Epidermal melanocyte (primary cell): ENCODE measurements at regions not wholly inside any gene's neighbourhood (a gene's known extent, or its start where the extent isn't known, plus 50 kb on each side); places are given as distances from the start of the nearest gene placed in this dataset.
"Not testable (repeated sequence)": the region's sequence is repeated elsewhere in the genome, so short reads cannot be mapped to it uniquely, and the experiment has no call there.

Experiments used
- DNase-seq: peaks from one replicate; pipeline ENCODE4 v3.0.0; 2011; ENCODE audit warnings: low spot score; ENCODE audit not compliant: insufficient read length

GRCh38 chr6:8627085-8627861, 191.9 kb upstream of the SLC35B3 start:
- DNase-seq: no peak

GRCh38 chr6:8624665-8625064, 189.3 kb upstream of the SLC35B3 start:
- no peak for DNase-seq

DNA sequence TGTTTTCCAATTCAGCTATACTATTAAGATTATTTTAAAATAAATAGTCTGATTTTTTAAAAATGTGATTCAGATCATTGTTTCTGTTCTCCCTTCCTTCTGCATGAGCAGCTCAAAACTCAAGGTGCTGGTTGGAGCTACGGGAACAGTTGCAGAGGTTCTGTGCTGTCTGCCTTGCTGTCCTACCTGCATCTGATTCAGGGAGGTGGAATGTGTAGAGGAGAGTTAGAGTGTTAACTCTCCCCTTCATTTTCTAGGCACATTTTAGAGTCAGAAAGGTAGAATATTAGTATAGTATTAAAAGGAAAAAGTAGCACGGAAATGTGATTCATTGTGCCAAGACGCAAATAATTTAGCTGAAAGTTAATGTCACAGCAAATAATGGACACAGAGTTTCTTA, 188.1 kb upstream of the SLC35B3 start:
- DNase-seq: no peak

DNA sequence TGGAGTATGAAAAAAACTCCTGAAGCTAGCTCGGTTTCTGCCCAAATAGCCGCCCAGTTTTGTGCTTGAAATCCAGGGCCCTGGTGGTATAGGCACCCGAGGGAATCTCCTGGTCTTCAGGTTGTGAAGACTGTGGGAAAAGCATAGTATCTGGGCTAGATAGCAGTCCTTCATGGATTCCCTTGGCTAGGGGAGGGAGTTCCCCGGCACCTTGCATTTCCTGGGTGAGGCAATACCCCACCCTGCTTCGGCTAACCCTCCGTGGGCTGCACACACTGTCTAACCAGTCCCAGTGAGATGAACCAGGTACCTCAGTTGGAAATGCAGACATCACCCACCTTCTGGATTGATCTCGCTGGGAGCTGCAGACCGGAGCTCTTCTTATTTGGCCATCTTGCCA, 184.5 kb upstream of the SLC35B3 start:
- no peak for DNase-seq

GRCh38 chr6:8619408-8619807, 184.1 kb upstream of the SLC35B3 start:
- not testable (repeated sequence) for DNase-seq

DNA sequence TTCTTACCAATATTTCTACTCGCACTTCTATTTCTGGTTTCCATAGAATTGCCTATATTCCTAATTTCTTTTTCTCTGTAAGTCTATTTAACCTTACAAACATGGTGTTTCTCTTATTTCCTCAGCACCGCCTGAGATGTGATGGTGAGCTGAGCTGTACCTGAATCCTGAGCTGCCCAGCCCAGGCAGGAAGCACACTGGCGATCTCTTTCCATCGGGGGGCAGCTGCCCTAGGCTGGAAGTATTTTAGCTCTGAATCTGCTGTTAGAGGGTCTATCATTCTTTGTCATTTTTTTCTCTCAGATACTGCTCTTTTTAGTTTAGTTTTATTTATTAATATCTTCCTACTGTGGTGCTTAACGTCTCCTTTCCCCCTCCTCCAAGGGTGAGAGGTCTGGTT, 173.4 kb upstream of the SLC35B3 start:
- no peak for DNase-seq

- no peak for DNase-seq
These were observed 154.8 kb upstream of the SLC35B3 start for GRCh38 chr6:8589941-8590729.

GRCh38 chr6:8588176-8588575, 152.8 kb upstream of the SLC35B3 start:
- DNase-seq: no peak

- no peak for DNase-seq
These were observed 147.9 kb upstream of the SLC35B3 start for GRCh38 chr6:8583291-8583690.

- no peak for DNase-seq
These were observed 144.0 kb upstream of the SLC35B3 start for GRCh38 chr6:8579372-8579771.

GRCh38 chr6:8578006-8578405, 142.7 kb upstream of the SLC35B3 start:
- DNase-seq: no peak

DNA sequence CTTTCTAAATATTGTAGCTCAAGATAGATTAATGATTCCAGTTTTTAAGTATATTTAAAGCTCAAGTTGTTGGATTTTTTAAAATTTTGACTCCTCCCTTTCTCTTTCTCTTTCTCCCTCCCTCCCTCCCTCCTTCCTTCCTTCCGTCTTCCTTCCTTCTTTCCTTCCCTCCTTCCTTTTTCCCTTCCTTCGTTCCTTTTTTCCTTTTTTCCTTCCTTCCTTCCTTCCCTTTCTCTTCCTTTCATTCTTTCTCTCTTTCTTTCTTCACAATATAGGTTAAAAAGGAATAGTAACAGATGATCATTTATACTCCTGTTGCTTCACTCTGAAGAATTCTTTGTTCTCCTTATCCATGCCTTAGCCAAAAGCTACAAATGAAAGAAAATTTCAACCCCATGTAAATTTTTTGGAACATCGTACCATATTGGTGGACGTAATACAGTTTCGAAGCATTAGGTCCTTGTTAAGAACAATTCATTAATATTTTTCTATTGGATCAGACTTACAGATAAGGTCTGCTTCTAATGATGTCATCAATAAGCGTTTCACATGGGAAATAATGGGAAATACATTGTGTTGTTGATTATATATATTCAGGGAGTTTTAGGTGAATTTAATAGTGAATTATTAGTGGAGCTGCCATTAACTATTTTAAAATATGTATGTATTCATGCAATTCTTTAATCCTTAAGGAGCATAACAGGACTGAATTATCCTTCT, 139.6 kb upstream of the SLC35B3 start:
- no peak for DNase-seq

DNA sequence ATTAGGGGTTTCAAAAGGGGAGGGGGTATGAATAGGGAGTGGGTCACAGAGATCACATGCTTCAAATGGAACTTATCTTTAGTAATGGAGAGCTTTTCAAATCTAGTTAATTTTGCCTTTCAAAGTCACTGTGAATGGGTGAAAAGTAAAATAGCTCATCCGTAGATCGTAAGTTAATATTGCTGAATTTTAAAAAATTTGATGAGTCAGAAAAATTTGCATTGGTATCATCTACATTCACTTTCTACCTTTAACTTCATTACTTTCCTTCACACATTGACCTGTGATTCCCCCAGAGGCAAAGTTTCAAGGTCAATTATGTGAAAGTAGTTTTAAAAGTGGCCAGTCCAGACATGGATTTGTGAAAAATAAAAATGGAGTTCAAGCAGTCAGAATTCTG, 139.0 kb upstream of the SLC35B3 start:
- no peak for DNase-seq

- DNase-seq: no peak
These were observed 135.0 kb upstream of the SLC35B3 start for GRCh38 chr6:8570256-8570920.

- DNase-seq: no peak
These were observed 126.8 kb upstream of the SLC35B3 start for GRCh38 chr6:8562125-8562524.

DNA sequence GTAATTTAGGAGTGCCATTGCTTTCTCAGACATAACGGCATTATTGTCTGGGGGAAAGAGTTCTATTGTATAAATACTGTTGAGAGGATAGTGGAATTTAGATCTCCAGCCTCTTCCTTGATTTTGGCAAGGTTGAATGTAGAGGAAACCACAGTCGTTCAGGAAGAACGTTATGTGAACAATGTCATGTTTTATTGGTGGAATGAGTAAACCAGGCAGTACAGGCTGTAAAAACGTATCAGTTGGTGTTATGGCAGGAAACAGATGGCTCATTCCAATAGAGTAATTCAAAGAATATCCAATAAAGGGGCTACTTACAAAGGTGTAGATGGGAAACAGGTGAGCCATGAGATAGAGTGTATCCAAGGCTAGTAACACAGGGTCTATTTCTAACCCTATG, 123.6 kb upstream of the SLC35B3 start:
- no peak for DNase-seq

DNA sequence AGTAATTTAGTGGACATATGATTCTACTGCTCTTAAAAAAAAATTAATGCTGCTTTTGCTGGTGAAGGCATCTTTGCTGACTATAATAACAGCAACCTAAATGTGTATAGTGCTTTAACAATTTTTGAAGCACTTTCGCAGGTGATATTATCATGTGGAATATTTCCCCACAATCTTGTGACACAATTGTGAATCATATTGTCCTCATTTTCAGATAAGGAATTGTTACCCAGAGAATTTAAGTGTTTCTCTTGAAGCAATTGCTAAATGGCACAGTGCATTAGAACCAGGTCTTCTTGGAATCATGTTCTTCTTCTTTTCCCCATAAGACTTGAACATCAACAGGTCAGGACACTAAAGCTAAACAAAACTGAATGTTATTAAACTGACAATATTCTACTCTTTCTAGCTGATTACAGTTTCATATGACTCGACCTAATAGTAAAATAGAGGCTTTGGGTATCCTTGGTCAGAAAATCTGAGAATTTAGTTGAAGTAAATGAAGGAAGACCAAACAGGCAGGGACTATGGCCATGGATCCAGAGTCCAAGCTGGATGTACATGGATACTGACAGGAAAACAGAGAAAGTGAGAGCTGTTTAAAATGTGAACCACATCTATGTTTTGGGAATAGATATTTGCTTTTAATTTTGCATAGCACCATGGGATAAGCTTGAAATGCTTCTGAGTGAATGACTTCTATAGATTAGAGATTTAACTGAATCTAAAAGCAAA, 121.8 kb upstream of the SLC35B3 start:
- DNase-seq: no peak

DNA sequence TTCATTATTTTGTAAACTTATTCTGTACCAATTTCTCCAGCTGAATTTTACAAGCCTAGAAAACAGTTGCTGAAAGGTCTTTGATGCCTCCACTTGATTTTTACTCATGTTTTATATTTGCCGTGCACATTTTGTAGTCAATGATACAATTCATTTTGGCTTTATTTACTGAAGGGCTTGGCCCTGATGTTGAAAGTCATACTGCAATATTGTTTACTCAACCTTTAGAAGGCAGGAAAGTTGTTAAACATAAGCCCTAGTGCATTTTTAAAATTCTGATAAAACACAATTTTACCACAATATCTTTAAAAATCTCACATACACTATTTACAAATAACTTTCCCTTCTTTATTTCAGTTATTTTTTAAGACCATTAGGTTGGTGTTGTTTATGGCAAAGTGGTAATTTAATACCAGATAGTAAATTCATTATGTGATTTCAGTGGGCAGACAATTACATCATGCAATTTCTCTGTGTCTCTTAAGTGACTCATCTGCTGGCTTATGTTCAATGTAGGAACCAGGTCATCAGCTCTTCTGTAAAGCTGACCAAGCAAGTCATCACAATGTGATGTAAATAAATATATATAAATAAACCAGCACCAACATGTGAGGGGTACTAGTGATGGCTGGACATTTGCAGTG, 121.1 kb upstream of the SLC35B3 start:
- DNase-seq: no peak

DNA sequence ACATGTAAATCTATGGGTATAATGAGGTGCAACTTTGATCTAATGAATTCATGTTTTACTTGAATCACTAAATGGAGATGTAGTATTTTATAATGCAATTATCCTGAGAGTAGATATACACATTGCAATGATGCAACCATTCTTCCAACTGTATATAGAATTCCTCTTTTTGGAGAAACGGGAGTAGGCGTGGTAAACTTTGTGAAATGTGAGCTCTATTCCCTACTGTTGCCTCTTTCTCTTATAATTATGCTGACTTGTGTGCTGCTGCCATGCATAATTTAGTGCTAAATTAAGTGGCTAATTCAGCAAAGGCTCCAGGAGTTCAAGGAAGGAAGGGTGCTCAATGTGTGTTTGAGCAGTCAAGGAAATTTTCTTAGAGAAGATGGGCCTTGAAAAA, 116.6 kb upstream of the SLC35B3 start:
- no peak for DNase-seq

GRCh38 chr6:8551386-8551785, 116.0 kb upstream of the SLC35B3 start:
- no peak for DNase-seq
